ENCODE measurements at regions not wholly inside any gene's neighbourhood (a gene's known extent, or its start where the extent isn't known, plus 50 kb on each side); places are given as distances from the start of the nearest gene placed in this dataset.

- peak; percentile 5 for DNase-seq (ENCODE audit: low read depth)
These were observed 172.8 kb upstream of the CTBP2 start for GRCh38 chr10:125333209-125333591.

GRCh38 chr10:125332548-125333208 lies 172.3 kb upstream of the CTBP2 start:
- DNase-seq (ENCODE audit: low read depth) (no peak), FAIRE-seq (no peak)
- Histone ChIP-seq H3K4me3 (ENCODE audit: low read depth, low read length) (no peak overlapping the region), H3K36me3 (ENCODE audit: control insufficient read depth, insufficient read depth, low read length) (no peaks in the 10 kb centered on the region), H3K27me3 (ENCODE audit: control insufficient read depth, insufficient read depth, low read length) (no peaks in the 10 kb centered on the region)
- TF ChIP-seq CTCF (IDR thresholded peaks at IDR 0.05; ENCODE audit: insufficient read depth, low read length, severe bottlenecking): no peak

More at GRCh38 chr10:125333209-125333591, 172.8 kb upstream of the CTBP2 start:
- no peak for TF ChIP-seq CTCF (IDR thresholded peaks at IDR 0.05; ENCODE audit: insufficient read depth, low read length, severe bottlenecking)
- Histone ChIP-seq H3K4me3 (ENCODE audit: low read depth, low read length) (no peak overlapping the region), H3K36me3 (ENCODE audit: control insufficient read depth, insufficient read depth, low read length) (no peaks in the 10 kb centered on the region), H3K27me3 (ENCODE audit: control insufficient read depth, insufficient read depth, low read length) (no peaks in the 10 kb centered on the region)
- FAIRE-seq: no peak

- FAIRE-seq (no peak), DNase-seq (ENCODE audit: low read depth) (no peak)
These were observed 170.7 kb upstream of the CTBP2 start for GRCh38 chr10:125331056-125331455.

DNA sequence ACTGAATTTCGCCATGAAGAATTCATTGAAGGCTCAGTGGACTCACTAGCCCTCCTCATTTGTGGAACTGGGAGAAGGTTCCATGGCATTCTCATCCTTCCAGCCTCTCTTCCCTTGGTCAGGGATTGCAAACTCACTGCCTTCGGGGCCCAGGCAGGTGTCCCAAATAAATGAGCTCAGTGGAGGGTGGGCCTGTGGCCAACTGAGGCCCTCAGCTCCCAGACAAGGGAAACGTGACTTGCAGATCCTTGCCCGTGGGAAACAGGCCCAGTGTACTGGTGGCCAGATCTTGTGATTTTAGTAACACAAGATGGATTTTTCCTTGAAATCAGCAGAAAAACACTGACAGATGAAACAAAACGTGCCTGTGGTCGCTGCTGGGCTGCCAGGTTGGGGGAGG lies 168.7 kb upstream of the CTBP2 start:
- DNase-seq (ENCODE audit: low read depth): no peak
- no peak for FAIRE-seq
- Histone ChIP-seq H3K36me3 (ENCODE audit: control insufficient read depth, insufficient read depth, low read length) (no peaks in the 10 kb centered on the region), H3K27me3 (ENCODE audit: control insufficient read depth, insufficient read depth, low read length) (no peaks in the 10 kb centered on the region), H3K4me3 (ENCODE audit: low read depth, low read length) (no peak overlapping the region)
- TF ChIP-seq CTCF (IDR thresholded peaks at IDR 0.05; ENCODE audit: insufficient read depth, low read length, severe bottlenecking): no peak

More at GRCh38 chr10:125331056-125331455, 170.7 kb upstream of the CTBP2 start:
- H3K27me3 ChIP-seq (ENCODE audit: control insufficient read depth, insufficient read depth, low read length): no peaks in the 10 kb centered on the region
- no peak for TF ChIP-seq CTCF (IDR thresholded peaks at IDR 0.05; ENCODE audit: insufficient read depth, low read length, severe bottlenecking)
- H3K4me3 ChIP-seq (ENCODE audit: low read depth, low read length): no peak overlapping the region
- H3K36me3 ChIP-seq (ENCODE audit: control insufficient read depth, insufficient read depth, low read length): no peaks in the 10 kb centered on the region

DNA sequence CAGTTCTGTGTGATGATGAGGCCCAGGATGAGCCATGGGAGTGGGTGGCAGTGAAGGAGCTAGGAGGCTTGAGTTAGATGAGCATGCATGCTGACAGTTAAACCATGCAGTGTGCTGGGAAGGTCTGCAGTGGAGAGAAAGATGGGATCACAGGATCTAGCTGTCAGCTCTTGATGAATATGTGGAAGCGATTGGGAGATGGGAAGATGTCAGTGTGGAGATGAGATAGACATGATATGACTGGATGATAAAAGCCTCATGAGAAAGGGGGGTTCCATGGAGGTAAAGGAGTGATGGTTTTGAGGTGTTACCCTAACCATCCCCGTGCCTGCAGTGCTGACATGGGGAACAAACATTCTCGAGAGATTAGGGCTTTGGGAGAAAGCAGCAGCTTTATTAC lies 165.0 kb upstream of the CTBP2 start:
- no peaks in the 10 kb centered on the region for H3K36me3 ChIP-seq (ENCODE audit: control insufficient read depth, insufficient read depth, low read length)
- FAIRE-seq (peak; percentile 85), DNase-seq (ENCODE audit: low read depth) (no peak)
- no peak overlapping the region for H3K4me3 ChIP-seq (ENCODE audit: low read depth, low read length)
- no peak for TF ChIP-seq CTCF (IDR thresholded peaks at IDR 0.05; ENCODE audit: insufficient read depth, low read length, severe bottlenecking)
- no peaks in the 10 kb centered on the region for H3K27me3 ChIP-seq (ENCODE audit: control insufficient read depth, insufficient read depth, low read length)

GRCh38 chr10:125316436-125316835 lies 156.1 kb upstream of the CTBP2 start:
- no peaks in the 10 kb centered on the region for H3K36me3 ChIP-seq (ENCODE audit: control insufficient read depth, insufficient read depth, low read length)
- no peak overlapping the region for H3K4me3 ChIP-seq (ENCODE audit: low read depth, low read length)
- no peak for DNase-seq (ENCODE audit: low read depth)
- no peak for FAIRE-seq
- H3K27me3 ChIP-seq (ENCODE audit: control insufficient read depth, insufficient read depth, low read length): no peaks in the 10 kb centered on the region
- TF ChIP-seq CTCF (IDR thresholded peaks at IDR 0.05; ENCODE audit: insufficient read depth, low read length, severe bottlenecking): no peak
